IMR-90 (cell line): ENCODE measurements at regions not wholly inside any gene's neighbourhood (a gene's known extent, or its start where the extent isn't known, plus 50 kb on each side); places are given as distances from the start of the nearest gene placed in this dataset.
A peak's percentile ranks its signal among the peaks of the same experiment; 100 is the strongest.

Source experiments
- ATAC-seq: fragments of 200-7000 bp; cut with Tn5 transposase; 2 replicates; pipeline ENCODE4 v1.9.1; 2020; ENCODE audit warnings: low read depth, mild to moderate bottlenecking, moderate library complexity
- BruUV-seq: library from RNA; stranded (reverse); fragments of 400-500 nt; replicated peaks from 2 replicates; lab custom pipeline; 2021; lab: Mats Ljungman, UMichigan
- CTCF ChIA-PET: fragments of 300-600 bp; formaldehyde crosslinking; extraction: SDS; loops from one replicate; lab custom pipeline; 2021; ENCODE audit warnings: antibody characterized with exemption; lab: Yijun Ruan, JAX
- POLR2A ChIA-PET: fragments of 300-600 bp; sonication (Branson Sonifier 250); formaldehyde crosslinking; loops from one replicate; lab custom pipeline; 2022; ENCODE audit warnings: antibody characterized with exemption; ENCODE audit not compliant: unreplicated experiment; lab: Charles Lee
- DNase-seq: peaks from one replicate; pipeline ENCODE4 v3.0.0; 2013
- H2AFZ ChIP-seq: replicated peaks from 2 replicates; pipeline ENCODE3; 2013; ENCODE audit warnings: low read length, mild to moderate bottlenecking; ENCODE audit not compliant: poor library complexity
- H2AK5ac ChIP-seq: 2 replicates; pipeline ENCODE4 v1.6.1; 2013; ENCODE audit warnings: low read depth, low read length, inconsistent platforms
- H2AK9ac ChIP-seq: replicated peaks from 2 replicates; pipeline ENCODE3; 2013; ENCODE audit warnings: mild to moderate bottlenecking, low read depth, low read length, moderate library complexity; ENCODE audit not compliant: poor library complexity
- H2BK120ac ChIP-seq: 2 replicates; pipeline ENCODE4 v1.6.1; 2013; ENCODE audit warnings: low read depth, low read length, inconsistent platforms
- H2BK15ac ChIP-seq: 3 replicates; pipeline ENCODE4 v1.6.1; 2013; ENCODE audit warnings: low read depth, low read length, inconsistent platforms
- H2BK20ac ChIP-seq: 2 replicates; pipeline ENCODE4 v1.6.1; 2013; ENCODE audit warnings: low read depth, mild to moderate bottlenecking, inconsistent platforms, low read length, moderate library complexity
- H2BK5ac ChIP-seq: 2 replicates; pipeline ENCODE4 v1.6.1; 2013; ENCODE audit warnings: mild to moderate bottlenecking, low read depth, low read length, inconsistent platforms; ENCODE audit not compliant: poor library complexity, severe bottlenecking
- H3K14ac ChIP-seq: replicated peaks from 2 replicates; pipeline ENCODE4 v1.6.1; 2013; ENCODE audit warnings: low read depth, low read length, inconsistent platforms
- H3K18ac ChIP-seq: 2 replicates; pipeline ENCODE4 v1.6.1; 2013; ENCODE audit warnings: low read depth, low read length, control low read depth
- H3K23ac ChIP-seq: 2 replicates; pipeline ENCODE4 v1.6.1; 2013; ENCODE audit warnings: low read depth, low read length, inconsistent platforms
- H3K27ac ChIP-seq: 2 replicates; pipeline ENCODE4 v1.5.1; 2013; ENCODE audit warnings: mild to moderate bottlenecking, control low read depth, low read length; ENCODE audit not compliant: insufficient read depth
- H3K27me3 ChIP-seq: 2 replicates; pipeline ENCODE4 v1.6.1; 2013; ENCODE audit warnings: low read length; ENCODE audit not compliant: control insufficient read depth, insufficient read depth
- H3K36me3 ChIP-seq: 2 replicates; pipeline ENCODE4 v1.6.1; 2013; ENCODE audit warnings: low read length, mixed read lengths; ENCODE audit not compliant: control insufficient read depth, insufficient read depth
- H3K4ac ChIP-seq: 2 replicates; pipeline ENCODE4 v1.6.1; 2013; ENCODE audit warnings: low read depth, low read length, inconsistent platforms
- H3K4me1 ChIP-seq: 2 replicates; pipeline ENCODE4 v1.6.1; 2013; ENCODE audit warnings: low read length, mixed read lengths; ENCODE audit not compliant: control insufficient read depth, insufficient read depth
- H3K4me2 ChIP-seq: 2 replicates; pipeline ENCODE4 v1.6.1; 2013; ENCODE audit warnings: low read depth, mild to moderate bottlenecking, control low read depth, low read length, moderate library complexity
- H3K4me3 ChIP-seq: 2 replicates; pipeline ENCODE4 v1.5.1; 2013; ENCODE audit warnings: low read depth, mild to moderate bottlenecking, control low read depth, low read length, moderate library complexity; ENCODE audit not compliant: insufficient read depth
- H3K56ac ChIP-seq: 2 replicates; pipeline ENCODE4 v1.6.1; 2013; ENCODE audit warnings: low read length, inconsistent platforms; ENCODE audit not compliant: insufficient read depth; ENCODE audit errors: extremely low read depth
- H3K79me1 ChIP-seq, 2 experiments: 2 replicates each; pipeline ENCODE4 v1.6.1; 2013; ENCODE audit warnings: low read length in 2 of 2, inconsistent platforms in 1 of 2, low read depth in 1 of 2
- H3K9ac ChIP-seq: 2 replicates; pipeline ENCODE4 v1.6.1; 2013; ENCODE audit warnings: low read depth, low read length, control low read depth
- H3K9me1 ChIP-seq: 2 replicates; pipeline ENCODE4 v1.6.1; 2013; ENCODE audit warnings: low read length, inconsistent platforms; ENCODE audit not compliant: insufficient read depth
- H3K9me3 ChIP-seq: 2 replicates; pipeline ENCODE4 v1.6.1; 2013; ENCODE audit warnings: low read length; ENCODE audit not compliant: control insufficient read depth, insufficient read depth
- H4K20me1 ChIP-seq: 2 replicates; pipeline ENCODE4 v1.6.1; 2013; ENCODE audit warnings: low read length, inconsistent platforms; ENCODE audit not compliant: insufficient read depth
- H4K5ac ChIP-seq: 2 replicates; pipeline ENCODE4 v1.6.1; 2013; ENCODE audit warnings: mild to moderate bottlenecking, low read depth, low read length, control low read depth
- H4K8ac ChIP-seq, 2 experiments: 2 replicates each; pipeline ENCODE4 v1.6.1; 2013; ENCODE audit warnings: low read depth in 2 of 2, low read length in 2 of 2, control low read depth in 1 of 2, inconsistent platforms in 1 of 2
- H4K91ac ChIP-seq: 2 replicates; pipeline ENCODE4 v1.6.1; 2013; ENCODE audit warnings: low read depth, low read length, inconsistent platforms; ENCODE audit not compliant: insufficient read depth
- BHLHE40 ChIP-seq: fragments of 150-350 bp; IDR thresholded peaks from 2 replicates; pipeline ENCODE4 v1.6.1; 2016; ENCODE audit warnings: mild to moderate bottlenecking, low read depth, low read length
- CHD1 ChIP-seq: IDR thresholded peaks from 2 replicates; pipeline ENCODE4 v1.6.1; 2012; ENCODE audit warnings: low read depth, low read length, improper control_type of control experiment
- MAFK ChIP-seq: IDR thresholded peaks from 2 replicates; pipeline ENCODE4 v1.6.1; 2012; ENCODE audit warnings: low read depth, low read length, improper control_type of control experiment
- NFE2L2 ChIP-seq: fragments of 150-350 bp; IDR thresholded peaks from 2 replicates; pipeline ENCODE4 v1.6.1; 2016; ENCODE audit warnings: low read depth, mild to moderate bottlenecking, low read length
- WGBS, 2 experiments: methylation state at CpG; one replicate each; pipeline versions ENCODE4 v1.1.5 to v1.1.7; 2013; ENCODE audit warnings: missing lambda C conversion rate in 2 of 2; ENCODE audit not compliant: insufficient read length in 1 of 2; ENCODE audit errors: extremely low coverage in 2 of 2; 5-methylcytosine and 5-hydroxymethylcytosine counted together
- dilution Hi-C: fragments of 300-500 bp; cut with HindIII; formaldehyde crosslinking; loops from one replicate; pipeline ENCODE4 v1.14.3; 2018; ENCODE audit warnings: low sequenced_read_pairs; ENCODE audit not compliant: unreplicated experiment
- in situ Hi-C: fragments of 300-500 bp; cut with MboI; formaldehyde crosslinking; loops from 3 replicates; pipeline ENCODE4 v1.14.3; 2019; ENCODE audit warnings: low sequenced_read_pairs, inconsistent platforms, mixed read lengths
- intact Hi-C: fragments of 100-400 bp; cut with micrococcal nuclease; formaldehyde crosslinking; loops from 2 replicates; pipeline ENCODE4 v1.10.0; 2022

GRCh38 chr2:14540015-14540414, 92.5 kb upstream of the LRATD1 start:
- Histone ChIP-seq H4K8ac (no peak overlapping the region), H3K4me2 (no peak overlapping the region), H2BK20ac (no peak overlapping the region), H4K20me1 (no peaks in the 10 kb centered on the region), H3K9me3 (no peaks in the 10 kb centered on the region), H3K79me1 (no peaks in the 10 kb centered on the region), H2AK9ac (no peak overlapping the region), H2BK15ac (no peak overlapping the region), H3K27ac (no peak overlapping the region), H3K18ac (no peak overlapping the region), H3K27me3 (no peaks in the 10 kb centered on the region), H3K9me1 (no peaks in the 10 kb centered on the region), H3K9ac (no peak overlapping the region), H3K4me1 (peaks cover 4% of the 10 kb centered on the region), H2BK120ac (no peak overlapping the region), H2AFZ (no peak overlapping the region), H4K5ac (no peak overlapping the region), H3K56ac (no peak overlapping the region), H3K36me3 (no peaks in the 10 kb centered on the region), H3K4me3 (no peak overlapping the region), H3K14ac (no peak overlapping the region), H3K4ac (no peak overlapping the region), H2BK5ac (no peak overlapping the region), H2AK5ac (no peak overlapping the region), H3K23ac (no peak overlapping the region), H4K91ac (no peak overlapping the region)
- WGBS, 2 experiments = no CpG with 5 or more reads among the region's 1 CpG
- TF ChIP-seq CHD1 (no peak), BHLHE40 (no peak), NFE2L2 (peak; percentile 91), MAFK (peak; percentile 75)
- BruUV-seq = no TSS peak
- CTCF ChIA-PET = no interaction called here
- dilution Hi-C loops = no loop called here
- DNase-seq (peak; percentile 45), ATAC-seq (peak; percentile 40; the same call in 1 of the 2 replicates)
- intact Hi-C loops = no loop called here
- POLR2A ChIA-PET = no interaction called here
- in situ Hi-C loops = no loop called here
